GM21717 (cell line): ENCODE measurements at regions not wholly inside any gene's neighbourhood (a gene's known extent, or its start where the extent isn't known, plus 50 kb on each side); places are given as distances from the start of the nearest gene placed in this dataset.

ENCODE experiments used
- ATAC-seq: cut with Tn5 transposase; IDR thresholded peaks from one replicate; pipeline ENCODE4 v1.9.1; 2021; ENCODE audit warnings: mild to moderate bottlenecking, moderate library complexity; ENCODE audit not compliant: unreplicated experiment

GRCh38 chr5:167587772-167588437 lies 703.5 kb upstream of the WWC1 start:
- no peak for ATAC-seq

- no peak for ATAC-seq
Measured at GRCh38 chr5:167592114-167592513, 699.3 kb upstream of the WWC1 start.

GRCh38 chr5:167593329-167594060 lies 698.0 kb upstream of the WWC1 start:
- ATAC-seq: no peak

- ATAC-seq: no peak
Measured at GRCh38 chr5:167594061-167594435, 697.4 kb upstream of the WWC1 start.

- ATAC-seq: no peak
Measured at GRCh38 chr5:167594750-167595149, 696.7 kb upstream of the WWC1 start.

GRCh38 chr5:167595196-167595595 lies 696.2 kb upstream of the WWC1 start:
- ATAC-seq: no peak

- no peak for ATAC-seq
Measured at GRCh38 chr5:167598166-167598565, 693.3 kb upstream of the WWC1 start.

- ATAC-seq: no peak
Measured at GRCh38 chr5:167602067-167602466, 689.4 kb upstream of the WWC1 start.

GRCh38 chr5:167603135-167603534 lies 688.3 kb upstream of the WWC1 start:
- no peak for ATAC-seq

- no peak for ATAC-seq
Measured at GRCh38 chr5:167608390-167609272, 682.8 kb upstream of the WWC1 start.

GRCh38 chr5:167614294-167615021 lies 677.0 kb upstream of the WWC1 start:
- ATAC-seq: no peak

- ATAC-seq: no peak
Measured at GRCh38 chr5:167616043-167616890, 675.2 kb upstream of the WWC1 start.

- ATAC-seq: no peak
Measured at GRCh38 chr5:167623354-167623753, 668.1 kb upstream of the WWC1 start.

GRCh38 chr5:167624053-167624452 lies 667.4 kb upstream of the WWC1 start:
- ATAC-seq: no peak

- ATAC-seq: no peak
Measured at GRCh38 chr5:167626341-167627123, 664.9 kb upstream of the WWC1 start.

- ATAC-seq: no peak
Measured at GRCh38 chr5:167629634-167630033, 661.8 kb upstream of the WWC1 start.

GRCh38 chr5:167631191-167631590 lies 660.3 kb upstream of the WWC1 start:
- ATAC-seq: no peak

- ATAC-seq: no peak
Measured at GRCh38 chr5:167633114-167633513, 658.3 kb upstream of the WWC1 start.

GRCh38 chr5:167633931-167634341 lies 657.5 kb upstream of the WWC1 start:
- no peak for ATAC-seq
